Aorta (tissue), 5 donors: ENCODE measurements at regions not wholly inside any gene's neighbourhood (a gene's known extent, or its start where the extent isn't known, plus 50 kb on each side); places are given as distances from the start of the nearest gene placed in this dataset.
A peak's percentile ranks its signal among the peaks of the same experiment; 100 is the strongest.

Source experiments
- ATAC-seq: fragments of 200-7000 bp; cut with Tn5 transposase; one replicate; pipeline ENCODE4 v1.9.1; 2022; ENCODE audit warnings: moderate library complexity; ENCODE audit not compliant: low FRiP score
- DNase-seq, 2 donors: peaks; one replicate each; pipeline ENCODE4 v3.0.0-alpha.2; 2020
- H3K27ac ChIP-seq, 2 donors: one replicate each; pipeline ENCODE4 v1.5.1; 2013; ENCODE audit warnings: low read length in 2 of 2, mild to moderate bottlenecking in 2 of 2, moderate library complexity in 2 of 2, control low read depth in 1 of 2, inconsistent platforms in 1 of 2, low read depth in 1 of 2
- H3K27me3 ChIP-seq, 2 donors: one replicate each; pipeline ENCODE4 v1.6.1; 2013; ENCODE audit warnings: control low read depth in 1 of 2, low read length in 1 of 2, mild to moderate bottlenecking in 1 of 2, moderate library complexity in 1 of 2; ENCODE audit not compliant: insufficient read depth in 2 of 2, control insufficient read depth in 1 of 2
- H3K36me3 ChIP-seq, 2 donors: one replicate each; pipeline ENCODE4 v1.6.1; 2013; ENCODE audit warnings: control low read depth in 1 of 2, low read length in 1 of 2, mild to moderate bottlenecking in 1 of 2; ENCODE audit not compliant: insufficient read depth in 2 of 2, control insufficient read depth in 1 of 2
- H3K4me1 ChIP-seq, 2 donors: one replicate each; pipeline ENCODE4 v1.6.1; 2013; ENCODE audit warnings: low read length in 2 of 2, control low read depth in 1 of 2, mild to moderate bottlenecking in 1 of 2, moderate library complexity in 1 of 2; ENCODE audit not compliant: insufficient read depth in 2 of 2, control insufficient read depth in 1 of 2
- H3K4me3 ChIP-seq, 2 donors: one replicate each; pipeline ENCODE4 v1.5.1; 2013; ENCODE audit warnings: low read length in 2 of 2, control low read depth in 1 of 2, mild to moderate bottlenecking in 1 of 2
- H3K9me3 ChIP-seq: one replicate; pipeline ENCODE4 v1.6.1; 2013; ENCODE audit warnings: mild to moderate bottlenecking, low read length; ENCODE audit not compliant: control insufficient read depth
- WGBS, 2 donors: extraction: QIAGEN DNeasy Blood & Tissue Kit; methylation state at CpG; one replicate each; pipeline ENCODE4 v1.1.7; 2013; 5-methylcytosine and 5-hydroxymethylcytosine counted together
- intact Hi-C, 2 donors: fragments of 100-400 bp; cut with DNase I; formaldehyde crosslinking; loops; one replicate each; pipeline versions ENCODE4 v1.14.2 to v1.15.0; 2022
- donor health status: healthy with polysubstance abuse.
- donor health status: Bipolar disorder and iron deficiency.
- donor health status: DM: no; HTN: no; CAD: no.
- donor health status: DM: no; HTN: no; CAD: no.
- donor health status: DM: yes; HTN: yes; CAD: no.

DNA sequence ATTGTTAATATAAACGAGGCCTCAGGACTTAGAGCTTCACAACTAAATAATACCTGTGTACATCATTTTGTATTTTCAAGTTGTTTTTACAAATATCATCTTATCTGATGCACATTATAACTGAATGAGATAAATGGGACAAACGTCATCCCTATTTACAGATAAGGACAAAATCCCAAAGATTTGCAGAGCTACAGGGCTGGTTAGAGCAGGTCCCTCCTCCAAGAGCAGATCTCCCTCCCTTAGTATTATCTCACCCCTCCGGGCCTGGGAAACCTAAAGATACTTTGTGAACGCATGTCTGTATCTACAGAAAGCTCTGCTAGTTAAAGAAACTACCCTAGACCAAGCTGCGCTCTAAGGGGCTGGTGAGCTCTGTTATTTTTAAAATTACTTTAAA, 130.4 kb upstream of the PROKR2 start:
- WGBS, 2 donors, result 67 to 68% methylated on average over 5 of the region's 5 CpGs
- Histone ChIP-seq H3K27me3 (peaks cover 0 to 4% of the 10 kb centered on the region in 2 donors), H3K4me1 (no peaks in the 10 kb centered on the region), H3K36me3 (no peaks in the 10 kb centered on the region), H3K4me3 (no peak overlapping the region), H3K9me3 (no peaks in the 10 kb centered on the region), H3K27ac (no peak overlapping the region)
- intact Hi-C loops, result loop anchor here in 1 of 2 donors (10.0 kb wide), 1 partner anchor 222 kb away; no protein-coding TSS in a partner anchor
- ATAC-seq (no peak), DNase-seq (no peak)

DNA sequence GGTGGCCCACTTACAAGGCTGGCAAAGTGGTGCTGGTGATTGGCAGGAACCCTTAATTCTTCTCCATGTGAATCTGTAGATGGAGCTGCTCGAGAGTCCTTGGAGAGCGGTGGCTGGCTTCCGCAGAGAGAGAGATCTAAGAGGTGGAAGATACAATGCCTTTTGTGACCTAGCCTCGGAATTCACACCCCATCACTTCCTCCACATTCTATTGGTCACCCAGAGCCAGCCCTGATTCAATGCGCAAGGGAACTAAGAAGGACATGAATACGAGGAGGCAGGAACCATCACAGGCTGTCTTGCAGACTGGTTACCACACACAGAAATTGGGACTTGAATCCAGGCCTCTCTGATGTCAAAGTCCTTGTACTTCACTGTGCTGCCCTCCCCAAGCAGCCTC, 128.9 kb upstream of the PROKR2 start:
- Histone ChIP-seq H3K4me1 (no peaks in the 10 kb centered on the region), H3K4me3 (no peak overlapping the region), H3K9me3 (no peaks in the 10 kb centered on the region), H3K27ac (no peak overlapping the region), H3K36me3 (no peaks in the 10 kb centered on the region), H3K27me3 (peaks cover 0 to 4% of the 10 kb centered on the region in 2 donors)
- intact Hi-C loops, result loop anchor here in 1 of 2 donors (10.0 kb wide), 1 partner anchor 221 kb away; no protein-coding TSS in a partner anchor
- DNase-seq (no peak), ATAC-seq (no peak)
- WGBS, 2 donors, result 76 to 79% methylated on average over 6 of the region's 6 CpGs

DNA sequence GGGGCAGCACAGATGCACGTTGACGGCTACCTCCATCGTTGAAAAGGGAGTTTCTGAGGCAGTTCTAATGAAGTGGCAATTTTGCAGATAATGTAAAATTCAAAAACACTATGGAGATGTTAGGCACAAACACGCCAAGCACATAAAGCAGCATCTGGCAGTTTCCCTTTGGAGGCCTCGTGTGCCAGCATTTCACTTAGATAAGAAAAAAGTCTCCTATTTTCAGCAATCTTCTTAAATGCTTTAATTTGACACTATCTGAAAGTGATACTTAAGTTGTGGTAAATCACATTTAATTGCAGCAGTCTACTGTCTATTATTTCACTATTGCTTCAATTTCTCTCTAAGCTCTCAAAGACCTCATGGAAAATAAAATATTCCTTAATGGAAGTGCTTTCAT, 125.3 kb upstream of the PROKR2 start:
- no peak overlapping the region for H3K4me3 ChIP-seq
- intact Hi-C loops, result loop anchor here in 1 of 2 donors (10.0 kb wide), 1 partner anchor 217 kb away; no protein-coding TSS in a partner anchor
- H3K27me3 ChIP-seq, result peaks cover 0 to 4% of the 10 kb centered on the region in 2 donors
- DNase-seq, result no peak
- no peaks in the 10 kb centered on the region for H3K4me1 ChIP-seq
- H3K9me3 ChIP-seq, result peaks cover 2% of the 10 kb centered on the region
- ATAC-seq, result no peak
- H3K36me3 ChIP-seq, result no peaks in the 10 kb centered on the region
- no peak overlapping the region for H3K27ac ChIP-seq
- 77% methylated on average over 5 of the region's 5 CpGs for WGBS, 2 donors

DNA sequence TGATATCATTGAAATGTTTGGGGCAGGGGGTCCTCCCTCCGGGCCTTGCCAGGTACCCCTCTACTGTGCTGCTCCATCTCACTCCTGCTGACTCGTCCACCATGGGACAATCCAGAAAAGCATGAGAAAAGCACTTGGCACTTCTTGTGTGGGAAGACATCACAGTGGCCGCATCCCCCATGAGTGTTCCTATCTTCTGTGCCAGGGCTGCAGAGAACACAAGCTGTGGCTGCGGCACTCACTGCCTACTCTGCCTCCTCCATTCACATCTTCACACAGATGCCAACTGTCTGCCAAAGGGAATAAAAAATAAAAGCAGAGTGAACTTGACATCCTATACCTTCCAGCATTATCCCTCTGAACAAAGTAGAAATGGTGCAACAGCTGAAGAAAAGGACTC, 117.4 kb upstream of the PROKR2 start:
- intact Hi-C loops, result no loop called here
- Histone ChIP-seq H3K4me1 (no peaks in the 10 kb centered on the region), H3K9me3 (peaks cover 2% of the 10 kb centered on the region), H3K4me3 (no peak overlapping the region), H3K36me3 (no peaks in the 10 kb centered on the region), H3K27me3 (no peaks in the 10 kb centered on the region), H3K27ac (no peak overlapping the region)
- no peak for ATAC-seq
- DNase-seq, result no peak
- 77% methylated on average over 4 of the region's 4 CpGs for WGBS, 2 donors

DNA sequence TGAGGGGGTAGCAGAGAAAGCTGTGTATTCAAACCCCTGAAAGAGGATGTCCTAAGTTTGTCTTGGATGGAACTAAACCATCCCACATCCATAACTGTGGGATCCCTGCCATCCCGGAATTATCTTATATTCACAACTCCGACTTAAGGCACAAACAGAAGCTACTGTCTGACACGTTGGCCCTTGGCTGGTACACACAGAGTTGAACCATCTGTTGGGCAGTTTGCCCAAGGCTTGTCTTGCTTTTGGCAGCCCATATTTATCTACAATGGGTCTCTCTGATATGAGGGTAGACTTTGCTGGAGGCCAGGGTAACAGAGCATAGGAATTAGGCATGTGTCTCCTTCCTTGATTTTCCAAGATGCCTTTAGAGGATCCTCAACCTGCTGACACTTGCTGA, 116.6 kb upstream of the PROKR2 start:
- Histone ChIP-seq H3K36me3 (no peaks in the 10 kb centered on the region), H3K4me1 (no peaks in the 10 kb centered on the region), H3K9me3 (no peaks in the 10 kb centered on the region), H3K27ac (no peak overlapping the region), H3K4me3 (no peak overlapping the region), H3K27me3 (no peaks in the 10 kb centered on the region)
- DNase-seq, result no peak
- ATAC-seq, result no peak
- intact Hi-C loops, result no loop called here
- WGBS, 2 donors, result 59 to 70% methylated on average over 3 of the region's 3 CpGs

DNA sequence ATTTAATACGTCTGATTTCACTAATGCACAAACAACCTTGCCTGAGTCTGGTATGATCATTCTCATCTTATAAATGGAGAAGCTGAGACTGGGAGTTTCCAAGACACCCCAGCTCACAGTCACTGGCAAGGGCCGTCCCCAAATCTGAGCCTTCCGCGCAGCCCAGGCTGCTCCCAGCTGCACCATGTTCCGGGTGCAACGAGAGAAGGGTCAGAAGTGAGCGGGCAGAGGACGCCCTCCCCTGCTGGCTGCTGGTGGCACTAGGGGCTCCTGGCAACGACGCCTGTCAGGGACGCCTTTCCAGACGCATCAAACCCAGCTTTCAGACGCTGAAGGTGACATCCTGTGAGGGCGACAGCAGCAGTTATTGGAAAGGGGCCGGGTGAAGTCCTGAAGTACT, 115.3 kb upstream of the PROKR2 start:
- no peak overlapping the region for H3K27ac ChIP-seq
- 83 to 85% methylated on average over 15 of the region's 15 CpGs for WGBS, 2 donors
- ATAC-seq (peak; percentile 19), DNase-seq (no peak)
- intact Hi-C loops, result no loop called here
- H3K4me3 ChIP-seq, result no peak overlapping the region
- H3K27me3 ChIP-seq, result no peaks in the 10 kb centered on the region
- H3K9me3 ChIP-seq, result no peaks in the 10 kb centered on the region
- H3K36me3 ChIP-seq, result no peaks in the 10 kb centered on the region
- no peaks in the 10 kb centered on the region for H3K4me1 ChIP-seq

DNA sequence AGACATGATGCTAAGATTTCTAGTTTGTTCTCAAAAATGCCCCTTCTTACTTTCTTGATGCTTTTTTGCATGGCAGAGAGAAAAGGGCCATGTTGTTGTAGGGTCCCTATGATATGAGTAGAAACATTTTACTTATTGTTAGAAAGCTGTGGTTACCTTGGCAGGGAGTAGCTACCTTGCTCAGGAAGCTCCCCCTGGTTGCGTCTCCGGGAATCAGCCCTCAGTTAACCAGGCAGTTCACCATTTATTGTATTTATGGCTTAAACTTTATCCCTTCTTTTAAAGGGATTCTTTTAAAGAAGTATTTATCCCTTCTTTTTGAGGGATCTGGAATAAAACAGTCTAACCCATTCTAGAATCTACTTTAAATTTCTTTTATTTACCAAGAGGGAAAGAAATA, 113.9 kb upstream of the PROKR2 start:
- Histone ChIP-seq H3K27ac (no peak overlapping the region), H3K9me3 (no peaks in the 10 kb centered on the region), H3K4me3 (no peak overlapping the region), H3K27me3 (no peaks in the 10 kb centered on the region), H3K4me1 (no peaks in the 10 kb centered on the region), H3K36me3 (no peaks in the 10 kb centered on the region)
- no peak for ATAC-seq
- intact Hi-C loops, result no loop called here
- DNase-seq, result no peak
- 56 to 58% methylated on average over 2 of the region's 2 CpGs for WGBS, 2 donors

DNA sequence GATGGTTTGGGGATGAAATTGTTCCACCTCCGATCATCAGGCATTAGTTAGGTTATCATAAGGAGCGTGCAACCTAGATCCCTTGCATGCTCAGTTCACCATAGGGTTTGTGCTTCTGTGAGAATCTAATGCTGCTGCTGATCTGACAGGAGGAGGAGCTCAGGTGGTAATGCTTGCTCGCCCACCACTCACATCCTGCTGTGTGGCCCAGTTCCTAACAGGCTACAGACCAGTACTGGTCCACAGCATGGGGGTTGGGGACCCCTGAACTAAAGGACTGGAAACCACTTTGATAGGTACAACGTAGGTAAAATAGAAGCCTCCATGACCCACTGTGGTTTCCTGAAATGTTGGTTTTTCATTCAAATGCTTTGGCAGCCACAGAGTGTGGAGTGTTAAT, 109.3 kb upstream of the PROKR2 start:
- Histone ChIP-seq H3K4me1 (no peaks in the 10 kb centered on the region), H3K27me3 (peaks cover 0 to 2% of the 10 kb centered on the region in 2 donors), H3K36me3 (no peaks in the 10 kb centered on the region), H3K4me3 (no peak overlapping the region), H3K27ac (no peak overlapping the region), H3K9me3 (peaks cover 7% of the 10 kb centered on the region)
- intact Hi-C loops, result no loop called here
- DNase-seq (no peak), ATAC-seq (no peak)
- 73 to 80% methylated on average over 4 of the region's 4 CpGs for WGBS, 2 donors

DNA sequence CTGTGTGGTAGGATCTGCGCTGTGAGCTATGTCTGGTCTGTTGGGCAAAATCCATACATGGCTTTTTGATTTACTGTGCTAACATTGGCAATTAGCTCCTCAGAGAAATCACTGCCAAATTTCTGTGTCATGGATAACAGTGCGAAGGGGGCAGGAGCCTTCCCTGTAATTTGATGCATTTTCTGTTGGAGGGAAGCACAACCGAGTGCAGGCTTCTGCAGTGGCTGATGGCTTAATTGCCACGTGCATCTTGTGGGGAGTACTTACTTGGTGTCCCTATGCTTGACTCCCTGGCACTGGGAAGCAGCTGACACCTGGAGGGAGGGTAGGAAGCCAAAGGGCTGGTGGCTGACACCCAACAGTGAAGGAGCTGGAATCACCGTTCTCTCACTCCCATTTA, 99.3 kb upstream of the PROKR2 start:
- DNase-seq, result no peak
- ATAC-seq, result no peak
- H3K27me3 ChIP-seq, result no peaks in the 10 kb centered on the region
- WGBS, 2 donors, result 50 to 55% methylated on average over 5 of the region's 5 CpGs
- H3K4me1 ChIP-seq, result no peaks in the 10 kb centered on the region
- H3K27ac ChIP-seq, result no peak overlapping the region
- intact Hi-C loops, result no loop called here
- no peak overlapping the region for H3K4me3 ChIP-seq
- no peaks in the 10 kb centered on the region for H3K9me3 ChIP-seq
- H3K36me3 ChIP-seq, result no peaks in the 10 kb centered on the region
